Muscle layer of duodenum (tissue), 2 donors: ENCODE measurements at regions not wholly inside any gene's neighbourhood (a gene's known extent, or its start where the extent isn't known, plus 50 kb on each side); places are given as distances from the start of the nearest gene placed in this dataset.

Source experiments
- H3K27ac ChIP-seq: one replicate; pipeline ENCODE4 v1.7.0; 2013; ENCODE audit warnings: mild to moderate bottlenecking, low read length
- H3K27me3 ChIP-seq: one replicate; pipeline ENCODE4 v1.7.0; 2013; ENCODE audit warnings: low read depth, mild to moderate bottlenecking, control low read depth, low read length
- H3K36me3 ChIP-seq, 2 donors: one replicate each; pipeline ENCODE4 v1.7.0; 2013; ENCODE audit warnings: low read length in 2 of 2, control low read depth in 1 of 2, mild to moderate bottlenecking in 1 of 2; ENCODE audit not compliant: insufficient read depth in 2 of 2, control insufficient read depth in 1 of 2
- H3K4me1 ChIP-seq, 2 donors: one replicate each; pipeline ENCODE4 v1.7.0; 2013; ENCODE audit warnings: low read length in 2 of 2, mild to moderate bottlenecking in 2 of 2, control low read depth in 1 of 2, moderate library complexity in 1 of 2; ENCODE audit not compliant: insufficient read depth in 2 of 2, control insufficient read depth in 1 of 2
- H3K4me3 ChIP-seq, 2 donors: one replicate each; pipeline ENCODE4 v1.7.0; 2013; ENCODE audit warnings: low read length in 2 of 2, low read depth in 1 of 2, mild to moderate bottlenecking in 1 of 2
- H3K9me3 ChIP-seq, 2 donors: one replicate each; pipeline ENCODE4 v1.7.0; 2013; ENCODE audit warnings: low read length in 2 of 2, control low read depth in 1 of 2, mild to moderate bottlenecking in 1 of 2; ENCODE audit not compliant: control insufficient read depth in 1 of 2
- donor health status: healthy.

DNA sequence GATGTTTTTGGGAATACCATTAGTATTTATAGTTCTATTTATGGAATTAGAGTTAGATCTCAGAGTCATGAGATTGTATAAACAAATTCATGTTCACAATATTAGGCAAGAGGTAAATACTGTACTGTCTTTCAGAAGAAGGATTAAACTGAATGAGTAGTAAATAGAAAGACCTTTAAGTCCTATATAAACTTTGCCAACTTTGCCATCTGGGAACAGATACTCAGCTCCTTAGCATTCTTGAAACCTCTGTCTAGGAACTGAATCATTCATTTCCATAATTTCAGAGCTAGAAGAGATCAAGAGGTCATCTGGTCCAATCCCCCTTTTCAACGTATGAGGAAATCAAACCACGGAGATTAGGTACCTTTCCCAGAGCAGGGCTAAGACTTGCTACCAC lies 141.1 kb downstream of the CAND1 start:
- no peaks in the 10 kb centered on the region for H3K36me3 ChIP-seq
- no peak overlapping the region for H3K4me3 ChIP-seq
- peaks cover 0 to 11% of the 10 kb centered on the region in 2 donors for H3K4me1 ChIP-seq
- peaks cover 0 to 2% of the 10 kb centered on the region in 2 donors for H3K9me3 ChIP-seq
- no peak overlapping the region for H3K27ac ChIP-seq
- no peaks in the 10 kb centered on the region for H3K27me3 ChIP-seq

DNA sequence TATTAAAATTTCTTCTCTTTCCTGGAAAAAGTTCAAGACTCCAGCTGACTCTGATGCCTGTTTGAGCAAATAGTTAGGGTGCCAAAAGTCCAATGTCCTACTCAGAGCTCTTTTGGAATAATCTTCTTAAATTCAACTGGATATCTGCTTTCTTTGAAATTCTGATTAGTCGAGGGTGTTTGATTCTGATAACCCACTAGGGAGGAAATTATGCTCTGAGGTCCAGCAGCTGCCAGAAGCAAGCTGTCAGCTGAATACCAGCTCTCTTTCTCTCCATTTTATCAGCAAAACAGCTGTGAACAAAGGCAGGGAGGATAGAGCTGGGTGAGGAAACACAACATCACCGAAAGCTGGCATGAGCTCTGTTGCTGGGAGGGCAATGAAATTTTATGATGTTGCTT lies 141.5 kb downstream of the CAND1 start:
- Histone ChIP-seq H3K4me1 (peaks cover 0 to 11% of the 10 kb centered on the region in 2 donors), H3K36me3 (no peaks in the 10 kb centered on the region), H3K27ac (no peak overlapping the region), H3K9me3 (no peaks in the 10 kb centered on the region), H3K4me3 (no peak overlapping the region), H3K27me3 (no peaks in the 10 kb centered on the region)

DNA sequence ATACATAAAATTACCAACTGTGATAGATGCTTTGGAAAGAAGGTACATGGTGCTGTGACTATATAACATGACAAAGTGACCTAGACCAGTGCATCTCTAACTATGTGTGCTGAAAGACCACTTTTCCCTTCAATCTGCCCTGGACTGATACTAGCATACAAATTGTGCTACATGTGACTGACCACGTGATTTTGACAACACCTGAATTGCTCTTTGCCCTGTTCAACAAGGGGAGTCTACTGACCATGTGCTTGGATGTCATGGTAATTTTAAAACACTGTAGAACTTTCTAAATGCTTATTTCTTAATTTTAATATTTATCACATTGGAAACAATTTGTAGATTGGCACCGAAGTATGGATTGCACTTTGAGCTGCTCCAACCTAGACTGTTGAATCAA lies 142.4 kb downstream of the CAND1 start:
- Histone ChIP-seq H3K4me3 (no peak overlapping the region), H3K36me3 (no peaks in the 10 kb centered on the region), H3K4me1 (peaks cover 0 to 11% of the 10 kb centered on the region in 2 donors), H3K27me3 (no peaks in the 10 kb centered on the region), H3K9me3 (no peaks in the 10 kb centered on the region), H3K27ac (no peak overlapping the region)

DNA sequence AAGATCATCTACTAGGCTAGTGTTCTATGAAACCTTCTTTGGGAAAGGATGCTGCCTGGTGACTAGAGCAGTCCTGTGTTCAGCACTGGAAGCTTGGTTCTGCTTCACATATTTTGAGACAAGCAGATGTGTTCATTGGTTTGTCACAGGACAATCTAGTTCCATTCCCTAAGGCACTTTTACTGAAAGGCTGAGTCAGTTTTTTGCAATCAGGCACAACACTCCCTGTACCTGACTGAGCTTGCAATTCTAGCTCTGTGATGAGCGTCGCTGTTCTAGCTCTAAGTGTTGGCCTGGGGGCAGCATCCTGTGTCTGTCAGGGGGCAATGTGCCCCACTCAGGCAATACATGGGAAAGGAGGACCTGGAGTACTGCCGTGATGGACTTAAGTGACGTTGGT lies 144.4 kb downstream of the CAND1 start:
- Histone ChIP-seq H3K27me3 (no peaks in the 10 kb centered on the region), H3K36me3 (no peaks in the 10 kb centered on the region), H3K4me1 (peaks cover 0 to 11% of the 10 kb centered on the region in 2 donors), H3K4me3 (no peak overlapping the region), H3K9me3 (no peaks in the 10 kb centered on the region), H3K27ac (no peak overlapping the region)

DNA sequence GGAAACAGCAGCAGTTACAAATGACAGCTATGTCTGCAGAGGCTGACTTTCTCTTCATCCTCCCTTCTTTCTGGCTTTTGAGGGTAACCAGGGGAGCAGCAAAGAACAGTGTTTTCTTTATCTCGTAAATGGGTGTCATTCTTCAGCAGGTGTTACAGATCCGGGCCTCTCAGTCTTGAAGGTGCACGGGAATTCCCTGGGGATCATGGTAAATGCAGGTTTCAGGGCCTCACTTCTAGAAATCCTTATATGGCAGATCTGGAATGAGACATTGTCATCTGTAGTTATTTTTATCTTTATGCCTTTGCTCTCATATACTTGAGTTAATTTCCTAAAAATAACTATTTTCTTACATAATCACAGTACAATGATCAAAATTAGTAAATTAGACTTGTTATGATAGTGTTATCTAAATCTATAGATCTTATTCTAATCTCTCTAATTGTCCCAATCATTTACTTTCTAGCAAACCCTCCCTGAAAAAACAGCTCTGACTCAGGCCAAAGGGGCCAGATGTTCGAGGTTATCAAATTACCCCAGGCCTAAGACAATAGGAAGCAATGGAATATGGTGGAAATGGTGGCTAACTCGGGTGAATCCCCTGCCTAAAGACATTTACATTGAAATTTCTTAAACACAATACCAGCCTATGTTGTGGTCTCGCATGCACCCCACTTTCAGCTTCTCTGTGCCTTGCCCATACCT lies 145.0 kb downstream of the CAND1 start:
- no peak overlapping the region for H3K27ac ChIP-seq
- no peak overlapping the region for H3K4me3 ChIP-seq
- no peaks in the 10 kb centered on the region for H3K27me3 ChIP-seq
- no peaks in the 10 kb centered on the region for H3K9me3 ChIP-seq
- peaks cover 0 to 11% of the 10 kb centered on the region in 2 donors for H3K4me1 ChIP-seq
- H3K36me3 ChIP-seq: no peaks in the 10 kb centered on the region

DNA sequence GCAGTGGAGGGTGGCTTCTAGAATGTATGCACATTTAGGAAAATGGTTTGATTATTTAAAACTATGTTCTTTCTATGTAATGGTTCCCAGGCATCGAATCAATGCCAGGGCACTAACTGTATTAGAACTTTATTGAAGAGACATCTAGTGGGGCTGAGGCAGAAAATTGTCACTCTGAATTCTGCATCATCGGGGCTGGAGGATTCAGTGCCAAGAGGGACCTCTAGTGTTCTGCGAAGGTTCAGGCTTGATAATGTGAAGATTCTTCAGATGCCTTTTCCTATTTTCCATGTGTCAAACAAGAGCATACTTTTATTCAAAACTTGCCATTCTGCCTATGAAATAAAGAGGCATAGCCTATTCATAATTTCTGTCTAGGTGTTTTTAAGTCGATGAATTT lies 146.3 kb downstream of the CAND1 start:
- H3K27me3 ChIP-seq: no peaks in the 10 kb centered on the region
- no peaks in the 10 kb centered on the region for H3K36me3 ChIP-seq
- no peak overlapping the region for H3K27ac ChIP-seq
- H3K9me3 ChIP-seq: no peaks in the 10 kb centered on the region
- no peak overlapping the region for H3K4me3 ChIP-seq
- peaks cover 0 to 11% of the 10 kb centered on the region in 2 donors for H3K4me1 ChIP-seq

DNA sequence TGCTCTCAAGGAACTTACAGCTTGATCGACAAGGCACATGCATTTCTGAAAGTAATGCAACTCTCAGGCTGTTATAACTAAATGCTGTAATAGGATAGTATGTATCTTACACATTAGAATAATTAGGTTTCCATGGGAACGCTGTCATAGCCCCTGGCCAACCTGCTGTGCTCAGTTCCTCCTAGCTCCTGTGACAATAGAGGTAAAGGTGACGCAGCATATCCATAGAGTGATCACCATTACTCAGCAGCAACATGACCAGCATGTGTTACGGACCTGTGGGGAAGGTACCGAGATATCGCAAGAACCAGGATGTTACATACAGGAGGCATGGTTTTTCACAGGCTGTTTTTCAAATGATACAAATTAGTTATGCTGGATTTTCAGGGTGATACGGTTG lies 150.7 kb downstream of the CAND1 start:
- Histone ChIP-seq H3K27me3 (no peaks in the 10 kb centered on the region), H3K36me3 (no peaks in the 10 kb centered on the region), H3K9me3 (no peaks in the 10 kb centered on the region), H3K4me1 (no peaks in the 10 kb centered on the region), H3K27ac (no peak overlapping the region), H3K4me3 (no peak overlapping the region)

DNA sequence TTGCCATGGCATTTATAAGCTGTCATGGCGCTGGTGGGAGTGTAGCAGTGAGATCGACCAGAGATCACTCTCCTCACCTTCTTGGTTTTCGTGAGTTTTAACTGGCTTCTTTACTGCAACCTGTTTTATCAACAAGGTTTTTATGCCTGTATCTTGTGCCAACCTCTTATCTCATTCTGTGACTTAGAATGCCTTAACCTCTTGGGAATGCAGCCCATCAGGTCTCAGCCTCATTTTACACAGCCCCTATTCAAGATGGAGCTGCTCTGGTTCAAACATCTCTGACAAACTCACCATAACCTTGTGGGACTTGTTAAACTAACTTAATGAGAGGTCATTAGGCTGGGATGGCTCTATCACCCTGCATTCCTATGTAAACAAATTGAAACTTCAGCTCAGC lies 151.3 kb downstream of the CAND1 start:
- Histone ChIP-seq H3K27ac (no peak overlapping the region), H3K36me3 (no peaks in the 10 kb centered on the region), H3K27me3 (no peaks in the 10 kb centered on the region), H3K4me3 (no peak overlapping the region), H3K4me1 (no peaks in the 10 kb centered on the region), H3K9me3 (no peaks in the 10 kb centered on the region)

DNA sequence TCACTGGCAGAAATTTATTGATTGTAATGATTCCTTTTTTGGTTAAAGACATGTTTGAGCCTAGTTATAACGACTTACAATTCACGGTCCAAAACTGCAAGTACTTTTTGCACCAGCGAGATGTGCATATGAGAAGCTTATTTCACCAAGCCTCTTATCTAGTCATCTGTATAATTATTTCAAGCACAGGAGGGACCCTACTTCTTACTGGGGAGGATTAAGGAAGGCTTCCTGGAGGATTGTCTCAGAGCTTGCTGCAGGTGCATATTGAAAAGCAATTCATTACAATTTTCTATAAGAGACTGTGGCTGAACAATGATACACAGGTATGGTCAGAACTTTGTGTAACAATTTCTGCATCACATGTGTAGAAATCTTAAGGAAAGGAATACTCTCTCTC lies 152.9 kb downstream of the CAND1 start:
- no peaks in the 10 kb centered on the region for H3K36me3 ChIP-seq
- no peaks in the 10 kb centered on the region for H3K4me1 ChIP-seq
- H3K27me3 ChIP-seq: no peaks in the 10 kb centered on the region
- no peaks in the 10 kb centered on the region for H3K9me3 ChIP-seq
- no peak overlapping the region for H3K4me3 ChIP-seq
- no peak overlapping the region for H3K27ac ChIP-seq

DNA sequence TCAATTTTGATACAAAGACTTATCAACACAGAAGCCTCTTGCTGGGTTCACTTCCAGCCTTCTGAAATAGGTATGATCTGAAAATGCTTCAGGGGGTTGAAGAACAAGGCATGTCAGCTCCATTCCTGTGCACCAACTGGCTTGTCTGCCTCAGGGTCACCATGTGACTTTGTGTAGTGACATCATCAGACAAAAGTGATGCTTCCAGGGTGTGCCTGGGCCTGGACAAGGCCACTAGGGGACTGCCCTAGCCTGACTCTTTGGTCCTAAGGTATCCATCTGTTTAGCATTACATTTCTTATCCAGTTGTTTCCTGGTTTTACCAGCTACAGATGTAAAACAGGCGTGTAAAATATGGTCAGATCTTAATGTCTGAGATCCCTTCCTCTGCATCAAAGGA lies 155.6 kb downstream of the CAND1 start:
- Histone ChIP-seq H3K27ac (no peak overlapping the region), H3K9me3 (no peaks in the 10 kb centered on the region), H3K4me3 (no peak overlapping the region), H3K4me1 (peaks cover 0 to 6% of the 10 kb centered on the region in 2 donors), H3K36me3 (no peaks in the 10 kb centered on the region), H3K27me3 (no peaks in the 10 kb centered on the region)

DNA sequence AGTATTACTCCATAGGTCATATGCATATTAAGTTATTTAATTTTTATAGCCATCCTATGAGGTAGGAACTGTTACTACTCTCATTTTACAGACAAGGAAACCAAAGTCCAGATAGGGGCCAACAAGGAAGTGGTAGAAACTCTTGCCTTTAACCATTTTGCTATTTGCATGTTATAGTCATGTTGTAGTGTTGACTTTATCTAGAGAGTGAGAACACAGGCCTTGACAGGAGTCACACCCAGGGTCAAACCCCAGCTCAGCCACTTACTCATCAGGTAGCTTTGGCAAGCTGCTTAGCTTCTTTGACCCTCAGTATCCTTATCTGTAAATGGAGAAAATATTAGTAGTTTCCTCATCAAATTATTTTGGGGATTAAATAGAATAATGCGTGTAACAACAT lies 156.2 kb downstream of the CAND1 start:
- Histone ChIP-seq H3K4me3 (no peak overlapping the region), H3K4me1 (peaks cover 0 to 6% of the 10 kb centered on the region in 2 donors), H3K36me3 (no peaks in the 10 kb centered on the region), H3K9me3 (no peaks in the 10 kb centered on the region), H3K27me3 (no peaks in the 10 kb centered on the region), H3K27ac (no peak overlapping the region)

DNA sequence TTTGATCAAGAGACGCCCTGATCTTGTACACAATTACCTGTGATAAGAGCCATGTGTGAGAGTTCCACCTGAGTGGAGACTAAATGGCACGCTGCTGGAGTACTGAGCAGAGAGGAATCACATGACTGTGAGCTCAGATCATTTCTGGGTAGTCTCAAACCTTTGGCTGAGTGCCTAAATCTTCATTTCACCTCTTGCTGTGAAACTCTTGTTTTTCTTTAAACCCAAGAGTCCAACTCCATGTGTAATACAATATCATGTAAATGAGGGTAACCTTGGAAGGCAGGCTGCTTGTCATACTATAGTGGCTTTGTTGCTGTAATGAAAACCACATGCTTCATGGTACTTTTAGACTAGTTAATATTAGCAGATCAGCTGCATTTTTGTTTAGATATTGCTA lies 156.9 kb downstream of the CAND1 start:
- H3K4me1 ChIP-seq: peaks cover 0 to 6% of the 10 kb centered on the region in 2 donors
- H3K9me3 ChIP-seq: no peaks in the 10 kb centered on the region
- no peaks in the 10 kb centered on the region for H3K36me3 ChIP-seq
- H3K27ac ChIP-seq: no peak overlapping the region
- no peak overlapping the region for H3K4me3 ChIP-seq
- no peaks in the 10 kb centered on the region for H3K27me3 ChIP-seq
